HepG2 (cell line): ENCODE measurements at regions not wholly inside any gene's neighbourhood (a gene's known extent, or its start where the extent isn't known, plus 50 kb on each side); places are given as distances from the start of the nearest gene placed in this dataset.

Source experiments
- CTCF ChIP-seq: sonication (generic); formaldehyde crosslinking; IDR thresholded peaks from 2 replicates; pipeline ENCODE4 v1.5.0; 2020; ENCODE audit warnings: mild to moderate bottlenecking, missing genetic modification reagents, moderate library complexity
- EZH2 ChIP-seq: conservative IDR thresholded peaks from 2 replicates; pipeline ENCODE4 v1.6.1; 2012; ENCODE audit warnings: mild to moderate bottlenecking, low read depth, low read length, moderate library complexity
- FOXM1 ChIP-seq: sonication (generic); formaldehyde crosslinking; IDR thresholded peaks from 2 replicates; pipeline ENCODE4 v1.5.0; 2020; ENCODE audit warnings: missing genetic modification reagents
- GPN1 ChIP-seq: sonication (generic); formaldehyde crosslinking; IDR thresholded peaks from 2 replicates; pipeline ENCODE4 v1.5.1; 2020; ENCODE audit warnings: missing genetic modification reagents, borderline replicate concordance
- KDM5A ChIP-seq: fragments of 200-600 bp; sonication (generic); IDR thresholded peaks from 2 replicates; pipeline ENCODE4 v1.7.0; 2018; ENCODE audit warnings: antibody characterized with exemption, mild to moderate bottlenecking, low read length, borderline replicate concordance
- PBX3 ChIP-seq: sonication (generic); formaldehyde crosslinking; IDR thresholded peaks from 2 replicates; pipeline ENCODE4 v1.8.1; 2023; ENCODE audit warnings: missing genetic modification reagents, inconsistent platforms, borderline replicate concordance
- POLR2A ChIP-seq, 2 experiments: IDR thresholded peaks; 2 replicates each; pipeline ENCODE4 v1.6.1; 2011; ENCODE audit warnings: low read depth in 2 of 2, low read length in 2 of 2, mild to moderate bottlenecking in 1 of 2, moderate library complexity in 1 of 2; ENCODE audit not compliant: insufficient read depth in 1 of 2
- RBM22 ChIP-seq: fragments of 200-400 bp; formaldehyde crosslinking; optimal IDR thresholded peaks from 2 replicates; pipeline ENCODE3; 2017; ENCODE audit warnings: mild to moderate bottlenecking, low read length, moderate library complexity
- STAG1 ChIP-seq: sonication (generic); formaldehyde crosslinking; IDR thresholded peaks from 2 replicates; pipeline ENCODE4 v1.4.0; 2020; ENCODE audit warnings: missing genetic modification reagents
- ZNF280D ChIP-seq: sonication (generic); formaldehyde crosslinking; IDR thresholded peaks from 2 replicates; pipeline ENCODE4 v1.5.1; 2020; ENCODE audit warnings: mild to moderate bottlenecking, missing genetic modification reagents
- ZNF777 ChIP-seq: sonication (generic); formaldehyde crosslinking; IDR thresholded peaks from 2 replicates; pipeline ENCODE4 v1.4.0; 2020; ENCODE audit warnings: missing genetic modification reagents
- TF ChIP-seq, protein P1 (sequence below): IDR thresholded peaks from 2 replicates; pipeline ENCODE4 v1.6.1; 2012; ENCODE audit warnings: low read depth, low read length, improper control_type of control experiment

DNA sequence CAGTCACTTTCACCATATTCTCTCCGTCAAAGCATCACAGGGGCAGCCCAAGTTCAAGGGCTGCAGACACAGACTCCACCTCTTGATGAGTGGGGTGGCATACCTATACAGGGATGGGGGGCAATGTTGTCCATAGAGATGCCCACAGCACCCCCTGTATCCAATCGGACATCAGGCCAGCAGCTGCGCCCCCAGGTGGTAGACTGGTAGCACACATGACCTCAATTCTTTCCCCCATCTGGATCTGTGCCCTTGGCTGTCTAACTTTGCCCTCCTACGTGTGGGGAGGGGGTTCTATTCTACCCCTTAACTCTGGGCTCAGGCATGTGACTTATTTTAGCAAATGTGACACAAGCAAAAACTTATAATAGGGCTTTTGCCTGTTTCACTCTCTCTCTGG is 84.0 kb upstream of the SLC25A48 start:
- TF ChIP-seq RBM22, result no peak
- no peak for TF ChIP-seq FOXM1
- TF ChIP-seq KDM5A, result no peak
- no peak for TF ChIP-seq PBX3
- TF ChIP-seq ZNF777 (CRISPR knock-in tag), result no peak
- TF ChIP-seq GPN1, result no peak
- TF ChIP-seq, protein P1, sequence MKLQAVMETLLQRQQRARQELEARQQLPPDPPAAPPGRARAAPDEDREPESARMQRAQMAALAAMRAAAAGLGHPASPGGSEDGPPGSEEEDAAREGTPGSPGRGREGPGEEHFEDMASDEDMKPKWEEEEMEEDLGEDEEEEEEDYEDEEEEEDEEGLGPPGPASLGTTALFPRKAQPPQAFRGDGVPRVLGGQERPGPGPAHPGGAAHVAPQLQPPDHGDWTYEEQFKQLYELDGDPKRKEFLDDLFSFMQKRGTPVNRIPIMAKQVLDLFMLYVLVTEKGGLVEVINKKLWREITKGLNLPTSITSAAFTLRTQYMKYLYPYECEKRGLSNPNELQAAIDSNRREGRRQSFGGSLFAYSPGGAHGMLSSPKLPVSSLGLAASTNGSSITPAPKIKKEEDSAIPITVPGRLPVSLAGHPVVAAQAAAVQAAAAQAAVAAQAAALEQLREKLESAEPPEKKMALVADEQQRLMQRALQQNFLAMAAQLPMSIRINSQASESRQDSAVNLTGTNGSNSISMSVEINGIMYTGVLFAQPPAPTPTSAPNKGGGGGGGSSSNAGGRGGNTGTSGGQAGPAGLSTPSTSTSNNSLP, result no peak
- no peak for TF ChIP-seq EZH2
- TF ChIP-seq STAG1 (CRISPR knock-in tag), result no peak
- no peak for TF ChIP-seq ZNF280D (CRISPR knock-in tag)
- peak; percentile 42 for TF ChIP-seq CTCF (CRISPR knock-in tag)
- TF ChIP-seq POLR2A (IDR thresholded peaks at IDR 0.05; ENCODE audit: insufficient read depth in 1 of 2, low read depth in 2 of 2, low read length in 2 of 2), result no peak
